ENCODE measurements at regions not wholly inside any gene's neighbourhood (a gene's known extent, or its start where the extent isn't known, plus 50 kb on each side); places are given as distances from the start of the nearest gene placed in this dataset.
"Not testable (repeated sequence)": the region's sequence is repeated elsewhere in the genome, so short reads cannot be mapped to it uniquely, and the experiment has no call there.

DNA sequence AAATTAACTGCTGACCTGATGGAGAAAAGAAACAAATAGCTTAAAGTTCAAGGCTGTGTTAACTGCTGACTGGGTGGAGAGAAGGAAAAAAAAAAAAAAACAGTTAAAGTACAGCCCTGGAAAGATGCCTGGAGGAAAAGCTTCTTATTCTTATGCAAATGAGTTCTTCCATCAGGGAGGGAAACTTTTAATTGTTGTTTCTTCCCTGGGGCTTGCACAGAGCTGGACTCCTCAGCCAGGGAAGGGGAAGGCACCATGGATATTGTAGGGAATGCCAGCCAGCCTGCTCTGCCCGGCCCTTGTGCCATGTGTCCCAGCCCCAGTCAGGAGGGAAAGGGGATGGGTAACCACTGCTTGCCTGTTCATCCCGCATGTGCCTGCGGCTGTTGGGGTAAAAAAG is 833.1 kb upstream of the CRIM1 start:
- peaks cover 27% of the 10 kb centered on the region for H3K9me3 ChIP-seq (ENCODE audit: insufficient read depth, low read depth, low read length)
- H3K4me3 ChIP-seq (ENCODE audit: low read length) = no peak overlapping the region; the same call in 1 of the 2 replicates
- no peak overlapping the region for H3K27ac ChIP-seq (ENCODE audit: low read length)
- 0 out of 2 replicates have a peak, but pooled peaks cover 2% of the 10 kb centered on the region for H3K4me1 ChIP-seq (ENCODE audit: insufficient read depth, low read length)
- 0 out of 2 replicates have a peak, but pooled peaks cover 3% of the 10 kb centered on the region for H3K36me3 ChIP-seq (ENCODE audit: insufficient read depth, low read depth, low read length)
- H3K9ac ChIP-seq (ENCODE audit: low read depth, low read length) = no peak overlapping the region
- H3K27me3 ChIP-seq (ENCODE audit: insufficient read depth, low read length) = no peaks in the 10 kb centered on the region

DNA sequence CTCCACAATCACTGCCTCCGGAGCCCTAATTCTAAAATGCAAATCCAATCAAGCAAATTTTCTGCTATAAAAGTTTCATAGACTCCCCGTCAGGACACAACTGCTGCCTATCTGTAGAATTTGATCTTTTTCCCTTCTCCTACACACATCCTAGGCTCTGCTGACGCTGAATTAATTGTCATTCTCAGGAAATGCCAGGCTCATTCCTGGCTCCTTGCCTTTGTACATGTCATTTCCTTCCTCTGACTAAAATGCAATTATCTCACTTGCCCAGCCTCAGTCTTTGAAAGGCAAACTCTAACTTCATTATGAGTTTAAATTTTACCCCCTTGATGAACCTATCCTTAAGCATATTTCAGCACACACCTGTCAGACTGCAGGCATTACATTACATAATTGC is 844.9 kb upstream of the CRIM1 start:
- H3K9me3 ChIP-seq (ENCODE audit: insufficient read depth, low read depth, low read length) = no peaks in the 10 kb centered on the region
- no peak overlapping the region for H3K9ac ChIP-seq (ENCODE audit: low read depth, low read length)
- H3K27me3 ChIP-seq (ENCODE audit: insufficient read depth, low read length) = no peaks in the 10 kb centered on the region
- no peaks in the 10 kb centered on the region for H3K4me1 ChIP-seq (ENCODE audit: insufficient read depth, low read length)
- no peak overlapping the region for H3K27ac ChIP-seq (ENCODE audit: low read length)
- no peak overlapping the region for H3K4me3 ChIP-seq (ENCODE audit: low read length)
- H3K36me3 ChIP-seq (ENCODE audit: insufficient read depth, low read depth, low read length) = no peaks in the 10 kb centered on the region

DNA sequence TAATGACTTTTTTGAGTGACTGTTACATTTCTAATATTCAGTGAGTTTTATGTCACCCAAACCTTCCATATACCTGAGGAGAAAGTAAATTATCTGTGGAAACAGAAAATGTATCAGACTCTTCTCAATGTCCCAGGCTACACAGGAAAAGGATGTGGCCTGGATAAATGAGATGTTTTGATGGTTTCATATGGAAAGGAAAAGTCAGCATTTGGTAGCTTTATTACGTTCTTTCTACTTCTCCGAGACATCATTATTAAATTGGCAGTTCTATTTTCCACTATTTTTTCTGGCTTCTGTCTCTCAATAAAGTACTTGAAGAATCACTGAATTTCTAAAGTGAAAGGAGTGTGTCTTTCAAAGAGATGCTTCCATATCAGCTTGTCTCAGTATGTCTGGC is 847.0 kb upstream of the CRIM1 start:
- H3K4me1 ChIP-seq (ENCODE audit: insufficient read depth, low read length) = no peaks in the 10 kb centered on the region

DNA sequence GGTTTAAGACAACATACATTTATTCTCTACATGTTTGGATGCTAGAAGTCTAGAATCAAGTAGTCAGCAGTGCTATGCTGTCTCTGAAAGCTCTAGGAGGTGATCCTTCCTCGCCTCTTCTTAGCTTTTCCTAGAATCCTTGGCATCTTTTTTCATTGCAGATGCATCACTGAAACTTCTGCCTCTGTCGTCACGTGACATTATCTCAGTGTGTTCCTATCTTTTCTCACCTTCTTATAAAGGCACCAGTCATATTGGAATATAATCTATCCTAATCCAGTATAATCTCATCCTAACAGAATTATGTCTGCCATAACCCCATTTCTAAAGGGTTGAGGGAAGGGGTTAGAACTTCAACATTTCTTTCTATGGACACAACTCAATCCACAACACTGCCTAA is 851.2 kb upstream of the CRIM1 start:
- Histone ChIP-seq H3K27me3 (ENCODE audit: insufficient read depth, low read length) (no peaks in the 10 kb centered on the region), H3K9ac (ENCODE audit: low read depth, low read length) (no peak overlapping the region), H3K9me3 (ENCODE audit: insufficient read depth, low read depth, low read length) (no peaks in the 10 kb centered on the region), H3K36me3 (ENCODE audit: insufficient read depth, low read depth, low read length) (no peaks in the 10 kb centered on the region), H3K27ac (ENCODE audit: low read length) (no peak overlapping the region), H3K4me1 (ENCODE audit: insufficient read depth, low read length) (no peaks in the 10 kb centered on the region), H3K4me3 (ENCODE audit: low read length) (no peak overlapping the region)

More for the DNA sequence above, 847.0 kb upstream of the CRIM1 start:
- Histone ChIP-seq H3K27ac (ENCODE audit: low read length) (no peak overlapping the region), H3K4me3 (ENCODE audit: low read length) (no peak overlapping the region), H3K9me3 (ENCODE audit: insufficient read depth, low read depth, low read length) (no peaks in the 10 kb centered on the region), H3K36me3 (ENCODE audit: insufficient read depth, low read depth, low read length) (no peaks in the 10 kb centered on the region), H3K9ac (ENCODE audit: low read depth, low read length) (no peak overlapping the region), H3K27me3 (ENCODE audit: insufficient read depth, low read length) (no peaks in the 10 kb centered on the region)

DNA sequence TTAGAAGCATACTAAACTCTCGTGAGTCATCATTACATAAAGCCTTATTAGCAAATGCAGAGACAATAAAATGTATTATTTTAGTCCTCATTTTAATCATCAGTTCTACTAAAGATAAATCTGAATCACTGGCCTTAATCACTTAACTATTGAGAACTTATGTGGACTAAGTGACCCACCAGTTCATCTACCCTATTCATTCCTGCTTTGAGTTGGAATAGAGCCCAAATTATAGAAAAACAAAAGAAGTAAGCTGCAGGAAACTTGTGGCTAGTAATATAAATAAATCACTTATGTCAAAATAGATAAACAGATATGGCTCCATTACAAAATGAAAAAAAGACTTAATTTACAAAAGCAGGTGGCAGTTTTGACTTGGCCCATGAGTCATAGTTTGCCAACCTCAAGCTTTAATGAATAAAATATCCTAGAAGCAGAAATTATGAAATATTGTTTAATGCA is 851.8 kb upstream of the CRIM1 start:
- H3K4me3 ChIP-seq (ENCODE audit: low read length) = no peak overlapping the region
- H3K27me3 ChIP-seq (ENCODE audit: insufficient read depth, low read length) = no peaks in the 10 kb centered on the region
- H3K9ac ChIP-seq (ENCODE audit: low read depth, low read length) = no peak overlapping the region
- H3K9me3 ChIP-seq (ENCODE audit: insufficient read depth, low read depth, low read length) = no peaks in the 10 kb centered on the region
- H3K4me1 ChIP-seq (ENCODE audit: insufficient read depth, low read length) = no peaks in the 10 kb centered on the region
- H3K27ac ChIP-seq (ENCODE audit: low read length) = no peak overlapping the region
- H3K36me3 ChIP-seq (ENCODE audit: insufficient read depth, low read depth, low read length) = no peaks in the 10 kb centered on the region

DNA sequence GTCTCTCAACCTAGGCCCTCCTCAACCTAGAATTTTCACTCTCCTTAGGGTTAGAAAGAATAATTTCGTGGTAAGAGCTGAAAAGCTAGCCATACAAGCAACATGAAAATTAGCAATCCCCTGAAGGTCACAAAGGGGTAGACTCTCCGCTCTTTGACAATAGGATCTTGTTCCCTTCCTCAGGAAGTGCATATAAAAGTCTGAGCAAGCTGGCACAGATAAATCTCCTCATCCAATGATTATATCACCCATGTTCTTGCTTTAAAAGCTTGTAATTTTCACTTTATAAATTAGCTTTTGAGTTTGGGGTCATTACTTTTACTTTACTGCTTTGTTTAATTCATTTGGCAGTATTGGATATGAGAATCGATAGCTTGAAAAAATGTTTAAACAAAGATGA is 852.3 kb upstream of the CRIM1 start:
- Histone ChIP-seq H3K27ac (ENCODE audit: low read length) (no peak overlapping the region), H3K36me3 (ENCODE audit: insufficient read depth, low read depth, low read length) (no peaks in the 10 kb centered on the region), H3K9me3 (ENCODE audit: insufficient read depth, low read depth, low read length) (no peaks in the 10 kb centered on the region), H3K4me1 (ENCODE audit: insufficient read depth, low read length) (no peaks in the 10 kb centered on the region), H3K9ac (ENCODE audit: low read depth, low read length) (no peak overlapping the region), H3K27me3 (ENCODE audit: insufficient read depth, low read length) (no peaks in the 10 kb centered on the region), H3K4me3 (ENCODE audit: low read length) (no peak overlapping the region)

DNA sequence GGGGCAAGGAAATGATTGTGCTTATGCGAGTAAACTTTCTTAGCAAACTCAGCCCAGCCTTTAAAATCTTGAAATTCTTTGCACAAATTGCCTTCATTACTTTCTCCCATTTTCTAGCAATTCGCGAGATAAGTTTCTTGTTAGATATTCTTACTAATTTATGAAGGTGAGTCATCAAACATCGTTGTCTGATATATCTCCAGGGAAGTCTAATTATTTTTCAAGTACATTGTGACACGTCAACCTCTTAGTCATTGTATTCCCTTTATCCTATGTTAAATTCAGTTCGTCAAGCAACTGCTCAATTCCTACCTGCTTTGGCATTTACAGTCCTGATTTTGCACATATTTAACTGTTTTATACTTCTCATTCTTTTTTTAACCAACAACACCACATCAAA is 854.5 kb upstream of the CRIM1 start:
- H3K36me3 ChIP-seq (ENCODE audit: insufficient read depth, low read depth, low read length) = no peaks in the 10 kb centered on the region
- H3K4me1 ChIP-seq (ENCODE audit: insufficient read depth, low read length) = no peaks in the 10 kb centered on the region
- H3K9ac ChIP-seq (ENCODE audit: low read depth, low read length) = no peak overlapping the region
- H3K9me3 ChIP-seq (ENCODE audit: insufficient read depth, low read depth, low read length) = no peaks in the 10 kb centered on the region
- H3K27ac ChIP-seq (ENCODE audit: low read length) = no peak overlapping the region
- no peak overlapping the region for H3K4me3 ChIP-seq (ENCODE audit: low read length)
- no peaks in the 10 kb centered on the region for H3K27me3 ChIP-seq (ENCODE audit: insufficient read depth, low read length)

DNA sequence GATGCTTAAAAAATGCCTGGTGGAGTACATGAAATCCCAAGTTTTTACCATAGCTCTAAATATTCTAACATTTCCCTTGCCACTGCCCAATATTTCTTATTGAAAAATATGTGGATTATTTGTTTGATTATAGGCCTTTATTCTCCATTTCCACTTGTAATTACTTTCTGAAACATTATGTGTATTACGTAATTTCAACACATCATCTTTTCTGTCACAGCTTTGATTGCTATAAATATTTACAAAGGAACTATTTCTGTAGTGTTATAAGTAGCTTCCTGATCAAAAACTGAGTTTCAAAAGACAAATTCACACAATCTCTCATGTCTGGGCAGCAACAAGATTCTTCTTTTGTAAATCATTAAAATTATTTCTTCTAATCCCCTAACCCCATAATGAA is 859.6 kb upstream of the CRIM1 start:
- peaks cover 9% of the 10 kb centered on the region; the same call in 1 of the 2 replicates for H3K4me1 ChIP-seq (ENCODE audit: insufficient read depth, low read length)
- no peak overlapping the region for H3K9ac ChIP-seq (ENCODE audit: low read depth, low read length)
- H3K27ac ChIP-seq (ENCODE audit: low read length) = no peak overlapping the region
- no peaks in the 10 kb centered on the region for H3K36me3 ChIP-seq (ENCODE audit: insufficient read depth, low read depth, low read length)
- no peak overlapping the region for H3K4me3 ChIP-seq (ENCODE audit: low read length)
- H3K27me3 ChIP-seq (ENCODE audit: insufficient read depth, low read length) = no peaks in the 10 kb centered on the region
- no peaks in the 10 kb centered on the region for H3K9me3 ChIP-seq (ENCODE audit: insufficient read depth, low read depth, low read length)

DNA sequence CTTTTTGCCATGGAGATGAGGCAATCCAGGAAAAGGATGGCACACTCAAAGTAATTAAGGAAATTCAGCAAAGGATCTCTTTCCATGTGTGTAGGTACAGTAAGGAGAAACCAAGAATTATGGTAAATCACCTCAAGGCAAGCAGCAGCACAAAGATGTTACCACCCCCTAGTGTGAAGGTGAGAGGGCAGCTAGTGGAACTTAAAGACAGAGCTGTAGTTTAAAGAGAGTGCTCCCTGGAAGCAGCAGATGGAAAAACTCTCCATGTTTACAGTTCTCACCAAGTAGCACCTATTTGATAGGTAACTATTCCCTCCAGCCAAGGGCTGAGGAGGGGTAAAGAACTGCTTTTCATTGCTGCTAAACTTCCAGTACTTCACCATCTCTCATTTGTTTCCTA is 860.4 kb upstream of the CRIM1 start:
- Histone ChIP-seq H3K27me3 (ENCODE audit: insufficient read depth, low read length) (no peaks in the 10 kb centered on the region), H3K9ac (ENCODE audit: low read depth, low read length) (no peak overlapping the region), H3K4me3 (ENCODE audit: low read length) (no peak overlapping the region), H3K4me1 (ENCODE audit: insufficient read depth, low read length) (peaks cover 9% of the 10 kb centered on the region; the same call in 1 of the 2 replicates), H3K27ac (ENCODE audit: low read length) (no peak overlapping the region), H3K9me3 (ENCODE audit: insufficient read depth, low read depth, low read length) (no peaks in the 10 kb centered on the region), H3K36me3 (ENCODE audit: insufficient read depth, low read depth, low read length) (no peaks in the 10 kb centered on the region)

DNA sequence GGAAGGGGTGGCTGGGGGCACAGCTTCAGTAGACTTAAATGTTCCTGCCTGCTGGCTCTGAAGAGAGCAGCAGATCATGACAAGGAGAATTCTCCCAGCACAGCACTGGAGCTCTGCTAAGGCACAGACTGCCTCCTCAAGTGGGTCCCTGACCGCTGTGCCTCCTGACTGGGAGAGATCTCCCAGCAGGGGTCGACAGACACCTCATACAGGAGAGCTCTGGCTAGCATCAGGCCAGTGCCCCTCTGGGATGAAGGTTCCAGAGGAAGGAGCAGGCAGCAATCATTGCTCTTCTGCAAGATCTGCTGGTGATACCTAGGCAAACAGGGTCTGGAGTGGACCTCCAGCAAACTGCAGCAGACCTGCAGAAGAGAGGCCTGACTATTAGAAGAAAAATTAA is 877.5 kb upstream of the CRIM1 start:
- not testable (repeated sequence) for H3K27me3 ChIP-seq (ENCODE audit: insufficient read depth, low read length); H3K9me3 ChIP-seq (ENCODE audit: insufficient read depth, low read depth, low read length); H3K4me3 ChIP-seq (ENCODE audit: low read length); H3K4me1 ChIP-seq (ENCODE audit: insufficient read depth, low read length); H3K27ac ChIP-seq (ENCODE audit: low read length); H3K36me3 ChIP-seq (ENCODE audit: insufficient read depth, low read depth, low read length); H3K9ac ChIP-seq (ENCODE audit: low read depth, low read length)

DNA sequence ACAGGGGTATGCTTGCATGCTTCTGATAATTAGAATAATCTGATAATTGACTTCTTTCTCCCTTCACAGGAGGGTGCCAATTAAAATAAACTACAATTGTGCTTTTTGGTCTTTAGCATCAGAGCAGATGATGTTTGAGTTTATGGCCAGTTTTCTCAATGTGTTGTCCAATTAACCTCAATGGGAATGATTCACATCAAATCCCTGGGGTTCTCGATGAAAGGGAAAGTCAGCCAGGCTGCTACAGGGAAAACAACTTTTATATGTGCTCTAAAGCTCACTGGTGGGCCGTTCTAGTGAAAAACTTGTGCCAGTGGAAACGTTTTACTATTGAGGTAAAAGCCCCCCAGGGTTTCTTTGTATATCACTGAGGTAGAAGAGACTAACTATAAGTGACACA is 887.3 kb upstream of the CRIM1 start:
- H3K36me3 ChIP-seq (ENCODE audit: insufficient read depth, low read depth, low read length) = no peaks in the 10 kb centered on the region
- H3K27me3 ChIP-seq (ENCODE audit: insufficient read depth, low read length) = no peaks in the 10 kb centered on the region
- no peaks in the 10 kb centered on the region for H3K4me1 ChIP-seq (ENCODE audit: insufficient read depth, low read length)
- H3K27ac ChIP-seq (ENCODE audit: low read length) = no peak overlapping the region
- H3K9me3 ChIP-seq (ENCODE audit: insufficient read depth, low read depth, low read length) = no peaks in the 10 kb centered on the region
- no peak overlapping the region for H3K9ac ChIP-seq (ENCODE audit: low read depth, low read length)
- H3K4me3 ChIP-seq (ENCODE audit: low read length) = no peak overlapping the region

DNA sequence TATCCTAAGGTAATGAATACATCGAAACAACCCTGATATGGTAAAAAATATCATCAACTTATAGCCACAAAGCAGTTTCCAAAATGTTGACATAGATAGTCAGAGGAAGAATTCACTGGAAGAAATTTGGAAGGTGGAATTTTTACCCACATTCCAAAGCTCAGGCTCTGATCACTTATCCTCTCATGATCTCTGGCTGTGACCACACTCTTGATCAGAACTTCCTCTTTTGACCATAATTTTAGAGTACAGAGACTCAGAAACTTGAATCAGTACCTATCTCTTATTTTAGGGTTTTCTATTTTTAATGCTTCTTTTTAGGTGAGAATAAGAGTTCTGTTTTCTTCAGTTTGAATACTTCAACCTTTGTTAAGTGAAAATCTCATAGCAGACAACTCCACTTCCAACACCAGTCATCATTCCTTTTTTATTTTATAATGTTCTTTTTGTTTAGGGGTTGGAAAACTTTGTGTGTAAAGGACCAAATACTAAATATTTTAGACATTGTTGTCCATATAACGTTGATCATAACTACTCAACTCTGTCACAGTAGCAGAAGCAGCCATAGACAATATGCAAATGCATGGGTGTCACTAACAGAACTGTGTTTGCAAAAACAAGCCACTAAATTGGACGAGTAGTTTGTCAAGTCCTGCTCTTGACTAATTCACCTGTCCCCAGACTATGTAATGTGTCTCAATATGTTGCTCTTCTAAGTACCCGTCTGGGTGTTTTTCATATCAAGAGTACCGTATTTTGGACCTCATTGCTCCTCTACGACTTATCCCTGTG is 891.6 kb upstream of the CRIM1 start:
- Histone ChIP-seq H3K9ac (ENCODE audit: low read depth, low read length) (no peak overlapping the region), H3K36me3 (ENCODE audit: insufficient read depth, low read depth, low read length) (no peaks in the 10 kb centered on the region), H3K4me3 (ENCODE audit: low read length) (no peak overlapping the region), H3K27me3 (ENCODE audit: insufficient read depth, low read length) (no peaks in the 10 kb centered on the region), H3K4me1 (ENCODE audit: insufficient read depth, low read length) (no peaks in the 10 kb centered on the region), H3K9me3 (ENCODE audit: insufficient read depth, low read depth, low read length) (no peaks in the 10 kb centered on the region), H3K27ac (ENCODE audit: low read length) (no peak overlapping the region)

Measured in iPS-20b (cell line).